Activated CD4-positive, alpha-beta memory T cell treated with anti-CD3 and anti-CD28 coated beads for 36 hours (primary cell): ENCODE measurements at regions not wholly inside any gene's neighbourhood (a gene's known extent, or its start where the extent isn't known, plus 50 kb on each side); places are given as distances from the start of the nearest gene placed in this dataset.

Experiments
- CTCF ChIA-PET: fragments of 350-600 bp; sonication (Branson Sonifier 250); formaldehyde crosslinking; loops from one replicate; lab custom pipeline; 2021; ENCODE audit warnings: antibody characterized with exemption, inconsistent platforms; lab: Charles Lee
- POLR2A ChIA-PET: fragments of 350-600 bp; sonication (Branson Sonifier 250); formaldehyde crosslinking; loops from one replicate; lab custom pipeline; 2021; ENCODE audit warnings: antibody characterized with exemption; lab: Charles Lee
- DNase-seq: peaks from one replicate; pipeline ENCODE4 v3.0.0-alpha.2; 2020
- H3K27ac Mint-ChIP-seq: one replicate; pipeline ENCODE4 v1.8.0; 2021; ENCODE audit warnings: mixed read lengths
- H3K27me3 Mint-ChIP-seq: one replicate; pipeline ENCODE4 v1.8.0; 2021; ENCODE audit warnings: mixed read lengths
- H3K36me3 Mint-ChIP-seq: one replicate; pipeline ENCODE4 v1.8.0; 2021; ENCODE audit warnings: mixed read lengths
- H3K4me1 Mint-ChIP-seq: one replicate; pipeline ENCODE4 v1.8.0; 2021; ENCODE audit warnings: low read depth, mixed read lengths
- H3K4me3 Mint-ChIP-seq: one replicate; pipeline ENCODE4 v1.8.0; 2021; ENCODE audit warnings: mild to moderate bottlenecking, mixed read lengths
- H3K9me3 Mint-ChIP-seq: one replicate; pipeline ENCODE4 v1.8.0; 2021; ENCODE audit warnings: mixed read lengths
- intact Hi-C: fragments of 100-400 bp; cut with micrococcal nuclease; formaldehyde crosslinking; loops from one replicate; pipeline ENCODE4 v1.15.1; 2023

GRCh38 chr4:3860061-3860912 lies 94.1 kb downstream of the ADRA2C start:
- H3K4me1 Mint-ChIP-seq: no peaks in the 10 kb centered on the region
- ChIA-PET POLR2A (no interaction called here), CTCF (no interaction called here)
- no peak for DNase-seq
- no peak overlapping the region for H3K4me3 Mint-ChIP-seq
- H3K27me3 Mint-ChIP-seq: peaks cover 5% of the 10 kb centered on the region
- intact Hi-C loops: no loop called here
- no peak overlapping the region for H3K27ac Mint-ChIP-seq
- H3K9me3 Mint-ChIP-seq: no peaks in the 10 kb centered on the region
- no peaks in the 10 kb centered on the region for H3K36me3 Mint-ChIP-seq

GRCh38 chr4:3860913-3861636 lies 94.9 kb downstream of the ADRA2C start:
- H3K4me3 Mint-ChIP-seq: no peak overlapping the region
- H3K4me1 Mint-ChIP-seq: no peaks in the 10 kb centered on the region
- CTCF ChIA-PET: no interaction called here
- intact Hi-C loops: no loop called here
- no peak overlapping the region for H3K27ac Mint-ChIP-seq
- no peaks in the 10 kb centered on the region for H3K36me3 Mint-ChIP-seq
- H3K9me3 Mint-ChIP-seq: no peaks in the 10 kb centered on the region
- peaks cover 10% of the 10 kb centered on the region for H3K27me3 Mint-ChIP-seq
- DNase-seq: no peak
- POLR2A ChIA-PET: no interaction called here

- Mint-ChIP-seq H3K36me3 (no peaks in the 10 kb centered on the region), H3K27ac (no peak overlapping the region), H3K27me3 (peaks cover 12% of the 10 kb centered on the region), H3K4me3 (no peak overlapping the region), H3K9me3 (no peaks in the 10 kb centered on the region), H3K4me1 (no peaks in the 10 kb centered on the region)
- no peak for DNase-seq
- POLR2A ChIA-PET: no interaction called here
- intact Hi-C loops: no loop called here
- CTCF ChIA-PET: no interaction called here
Observed at GRCh38 chr4:3861720-3862639, 95.8 kb downstream of the ADRA2C start.

- no peak overlapping the region for H3K4me3 Mint-ChIP-seq
- CTCF ChIA-PET: no interaction called here
- H3K27me3 Mint-ChIP-seq: peaks cover 12% of the 10 kb centered on the region
- intact Hi-C loops: no loop called here
- H3K27ac Mint-ChIP-seq: no peak overlapping the region
- DNase-seq: no peak
- H3K36me3 Mint-ChIP-seq: no peaks in the 10 kb centered on the region
- H3K9me3 Mint-ChIP-seq: no peaks in the 10 kb centered on the region
- no peaks in the 10 kb centered on the region for H3K4me1 Mint-ChIP-seq
- POLR2A ChIA-PET: no interaction called here
Observed at GRCh38 chr4:3862640-3863420, 96.6 kb downstream of the ADRA2C start.

- no peaks in the 10 kb centered on the region for H3K4me1 Mint-ChIP-seq
- DNase-seq: no peak
- POLR2A ChIA-PET: no interaction called here
- CTCF ChIA-PET: no interaction called here
- H3K36me3 Mint-ChIP-seq: no peaks in the 10 kb centered on the region
- intact Hi-C loops: no loop called here
- no peaks in the 10 kb centered on the region for H3K9me3 Mint-ChIP-seq
- H3K27ac Mint-ChIP-seq: no peak overlapping the region
- no peak overlapping the region for H3K4me3 Mint-ChIP-seq
- peaks cover 12% of the 10 kb centered on the region for H3K27me3 Mint-ChIP-seq
Observed at GRCh38 chr4:3863841-3864741, 97.9 kb downstream of the ADRA2C start.

- no peaks in the 10 kb centered on the region for H3K4me1 Mint-ChIP-seq
- H3K9me3 Mint-ChIP-seq: no peaks in the 10 kb centered on the region
- POLR2A ChIA-PET: no interaction called here
- H3K27me3 Mint-ChIP-seq: peaks cover 12% of the 10 kb centered on the region
- no peak overlapping the region for H3K27ac Mint-ChIP-seq
- CTCF ChIA-PET: no interaction called here
- intact Hi-C loops: no loop called here
- H3K36me3 Mint-ChIP-seq: no peaks in the 10 kb centered on the region
- no peak for DNase-seq
- H3K4me3 Mint-ChIP-seq: no peak overlapping the region
Observed at GRCh38 chr4:3864742-3865721, 98.8 kb downstream of the ADRA2C start.

- ChIA-PET POLR2A (no interaction called here), CTCF (no interaction called here)
- Mint-ChIP-seq H3K4me1 (peaks cover 2% of the 10 kb centered on the region), H3K27ac (no peak overlapping the region), H3K36me3 (no peaks in the 10 kb centered on the region), H3K27me3 (peaks cover 21% of the 10 kb centered on the region), H3K9me3 (no peaks in the 10 kb centered on the region), H3K4me3 (no peak overlapping the region)
- no peak for DNase-seq
- intact Hi-C loops: no loop called here
Observed at GRCh38 chr4:3865986-3866812, 100.0 kb downstream of the ADRA2C start.

GRCh38 chr4:3866813-3867129 lies 100.6 kb downstream of the ADRA2C start:
- DNase-seq: no peak
- CTCF ChIA-PET: no interaction called here
- H3K4me1 Mint-ChIP-seq: peaks cover 2% of the 10 kb centered on the region
- no peaks in the 10 kb centered on the region for H3K36me3 Mint-ChIP-seq
- H3K9me3 Mint-ChIP-seq: no peaks in the 10 kb centered on the region
- no peak overlapping the region for H3K27ac Mint-ChIP-seq
- intact Hi-C loops: no loop called here
- POLR2A ChIA-PET: no interaction called here
- H3K27me3 Mint-ChIP-seq: peaks cover 22% of the 10 kb centered on the region
- H3K4me3 Mint-ChIP-seq: no peak overlapping the region

- H3K9me3 Mint-ChIP-seq: no peaks in the 10 kb centered on the region
- intact Hi-C loops: no loop called here
- H3K4me1 Mint-ChIP-seq: peaks cover 2% of the 10 kb centered on the region
- H3K36me3 Mint-ChIP-seq: no peaks in the 10 kb centered on the region
- no peak for DNase-seq
- H3K27me3 Mint-ChIP-seq: peaks cover 27% of the 10 kb centered on the region
- no peak overlapping the region for H3K27ac Mint-ChIP-seq
- ChIA-PET POLR2A (no interaction called here), CTCF (no interaction called here)
- H3K4me3 Mint-ChIP-seq: no peak overlapping the region
Observed at GRCh38 chr4:3867403-3868100, 101.4 kb downstream of the ADRA2C start.
